ENCODE measurements at regions not wholly inside any gene's neighbourhood (a gene's known extent, or its start where the extent isn't known, plus 50 kb on each side); places are given as distances from the start of the nearest gene placed in this dataset.

GRCh38 chr1:213499444-213499843, 448.4 kb downstream of the RPS6KC1 start:
- TF ChIP-seq RAD21 (IDR thresholded peaks at IDR 0.05; ENCODE audit: low read length) = no peak
- no peak for TF ChIP-seq CTCF (IDR thresholded peaks at IDR 0.05)
- no peak for TF ChIP-seq ZBTB33 (IDR thresholded peaks at IDR 0.05; ENCODE audit: borderline replicate concordance, low read depth)
- no peak for TF ChIP-seq SMC3 (IDR thresholded peaks at IDR 0.05; ENCODE audit: low read depth, low read length)
- TF ChIP-seq MXI1 (IDR thresholded peaks at IDR 0.05; ENCODE audit: low read depth, low read length) = no peak
- TF ChIP-seq POLR2AphosphoS5 (IDR thresholded peaks at IDR 0.05; ENCODE audit: low read depth, low read length) = no peak
- no peak for TF ChIP-seq SIN3A (IDR thresholded peaks at IDR 0.05; ENCODE audit: borderline replicate concordance, low read depth, low read length)
- no peak for TF ChIP-seq RFX5 (IDR thresholded peaks at IDR 0.05; ENCODE audit: low read length)
- TF ChIP-seq USF2 (IDR thresholded peaks at IDR 0.05; ENCODE audit: borderline replicate concordance, low read depth, low read length) = no peak
- TF ChIP-seq JUND (IDR thresholded peaks at IDR 0.05) = no peak
- TF ChIP-seq, protein P1, sequence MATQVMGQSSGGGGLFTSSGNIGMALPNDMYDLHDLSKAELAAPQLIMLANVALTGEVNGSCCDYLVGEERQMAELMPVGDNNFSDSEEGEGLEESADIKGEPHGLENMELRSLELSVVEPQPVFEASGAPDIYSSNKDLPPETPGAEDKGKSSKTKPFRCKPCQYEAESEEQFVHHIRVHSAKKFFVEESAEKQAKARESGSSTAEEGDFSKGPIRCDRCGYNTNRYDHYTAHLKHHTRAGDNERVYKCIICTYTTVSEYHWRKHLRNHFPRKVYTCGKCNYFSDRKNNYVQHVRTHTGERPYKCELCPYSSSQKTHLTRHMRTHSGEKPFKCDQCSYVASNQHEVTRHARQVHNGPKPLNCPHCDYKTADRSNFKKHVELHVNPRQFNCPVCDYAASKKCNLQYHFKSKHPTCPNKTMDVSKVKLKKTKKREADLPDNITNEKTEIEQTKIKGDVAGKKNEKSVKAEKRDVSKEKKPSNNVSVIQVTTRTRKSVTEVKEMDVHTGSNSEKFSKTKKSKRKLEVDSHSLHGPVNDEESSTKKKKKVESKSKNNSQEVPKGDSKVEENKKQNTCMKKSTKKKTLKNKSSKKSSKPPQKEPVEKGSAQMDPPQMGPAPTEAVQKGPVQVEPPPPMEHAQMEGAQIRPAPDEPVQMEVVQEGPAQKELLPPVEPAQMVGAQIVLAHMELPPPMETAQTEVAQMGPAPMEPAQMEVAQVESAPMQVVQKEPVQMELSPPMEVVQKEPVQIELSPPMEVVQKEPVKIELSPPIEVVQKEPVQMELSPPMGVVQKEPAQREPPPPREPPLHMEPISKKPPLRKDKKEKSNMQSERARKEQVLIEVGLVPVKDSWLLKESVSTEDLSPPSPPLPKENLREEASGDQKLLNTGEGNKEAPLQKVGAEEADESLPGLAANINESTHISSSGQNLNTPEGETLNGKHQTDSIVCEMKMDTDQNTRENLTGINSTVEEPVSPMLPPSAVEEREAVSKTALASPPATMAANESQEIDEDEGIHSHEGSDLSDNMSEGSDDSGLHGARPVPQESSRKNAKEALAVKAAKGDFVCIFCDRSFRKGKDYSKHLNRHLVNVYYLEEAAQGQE (IDR thresholded peaks at IDR 0.05; ENCODE audit: low read depth, low read length) = no peak
- no peak for TF ChIP-seq TAF1 (IDR thresholded peaks at IDR 0.05; ENCODE audit: borderline replicate concordance, low read depth, low read length)

Data from SK-N-SH (cell line).